GM19043 (cell line): ENCODE measurements at regions not wholly inside any gene's neighbourhood (a gene's known extent, or its start where the extent isn't known, plus 50 kb on each side); places are given as distances from the start of the nearest gene placed in this dataset.
"Not testable (repeated sequence)": the region's sequence is repeated elsewhere in the genome, so short reads cannot be mapped to it uniquely, and the experiment has no call there.

Experiments used
- ATAC-seq: cut with Tn5 transposase; IDR thresholded peaks from one replicate; pipeline ENCODE4 v1.9.1; 2021; ENCODE audit warnings: low read depth; ENCODE audit not compliant: unreplicated experiment

- ATAC-seq, result no peak
These were observed 238.8 kb upstream of the CDH5 start for GRCh38 chr16:66127459-66128370.

- no peak for ATAC-seq
These were observed 245.0 kb upstream of the CDH5 start for GRCh38 chr16:66121466-66121865.

GRCh38 chr16:66120656-66121055 is 245.8 kb upstream of the CDH5 start:
- ATAC-seq, result no peak

GRCh38 chr16:66116163-66117002 is 250.1 kb upstream of the CDH5 start:
- ATAC-seq, result no peak

GRCh38 chr16:66115373-66115772 is 251.1 kb upstream of the CDH5 start:
- ATAC-seq, result no peak

GRCh38 chr16:66113223-66113622 is 253.3 kb upstream of the CDH5 start:
- no peak for ATAC-seq

- ATAC-seq, result no peak
These were observed 256.8 kb upstream of the CDH5 start for GRCh38 chr16:66109677-66110076.

GRCh38 chr16:66107661-66108060 is 258.8 kb upstream of the CDH5 start:
- no peak for ATAC-seq

GRCh38 chr16:66103211-66103610 is 263.3 kb upstream of the CDH5 start:
- no peak for ATAC-seq

GRCh38 chr16:66099306-66099705 is 267.2 kb upstream of the CDH5 start:
- ATAC-seq, result no peak

GRCh38 chr16:66097751-66098150 is 268.7 kb upstream of the CDH5 start:
- ATAC-seq, result no peak

GRCh38 chr16:66095676-66096075 is 270.8 kb upstream of the CDH5 start:
- no peak for ATAC-seq

GRCh38 chr16:66093191-66093590 is 273.3 kb upstream of the CDH5 start:
- no peak for ATAC-seq

- ATAC-seq, result no peak
These were observed 275.0 kb upstream of the CDH5 start for GRCh38 chr16:66091471-66091891.

GRCh38 chr16:66088681-66089080 is 277.8 kb upstream of the CDH5 start:
- no peak for ATAC-seq

GRCh38 chr16:66087308-66087707 is 279.2 kb upstream of the CDH5 start:
- ATAC-seq, result no peak

GRCh38 chr16:66085651-66086050 is 280.8 kb upstream of the CDH5 start:
- no peak for ATAC-seq

GRCh38 chr16:66084731-66085130 is 281.8 kb upstream of the CDH5 start:
- ATAC-seq, result not testable (repeated sequence)

GRCh38 chr16:66084306-66084705 is 282.2 kb upstream of the CDH5 start:
- no peak for ATAC-seq

- ATAC-seq, result no peak
These were observed 283.3 kb upstream of the CDH5 start for GRCh38 chr16:66083171-66083570.

- ATAC-seq, result no peak
These were observed 284.1 kb upstream of the CDH5 start for GRCh38 chr16:66082424-66082823.
